Pulmonary artery endothelial cell (primary cell): ENCODE measurements at regions not wholly inside any gene's neighbourhood (a gene's known extent, or its start where the extent isn't known, plus 50 kb on each side); places are given as distances from the start of the nearest gene placed in this dataset.

Source experiments
- DNase-seq: peaks from one replicate; pipeline ENCODE4 v3.0.0-alpha.2; 2011; ENCODE audit warnings: low read depth, low spot score

GRCh38 chr2:172658945-172659344 is 76.7 kb upstream of the RAPGEF4 start:
- DNase-seq, result no peak

DNA sequence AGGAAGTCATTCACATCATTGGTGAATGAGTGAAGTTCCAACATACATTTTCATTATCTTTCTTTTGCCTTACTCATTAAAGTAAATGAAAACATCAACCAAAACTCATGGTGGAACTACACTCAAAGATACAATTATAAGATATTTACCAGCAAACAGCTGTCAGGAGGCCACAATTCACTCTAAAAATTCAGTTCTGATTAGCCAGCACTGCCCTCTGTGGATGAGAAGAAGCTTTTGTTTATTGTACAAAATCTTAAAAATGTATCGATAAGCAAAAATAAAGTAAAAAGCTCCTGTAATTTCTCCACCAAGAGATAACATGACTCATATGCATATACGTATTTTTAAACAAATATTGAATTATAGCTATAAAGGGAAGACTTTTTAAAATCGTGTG is 73.5 kb upstream of the RAPGEF4 start:
- DNase-seq, result no peak

DNA sequence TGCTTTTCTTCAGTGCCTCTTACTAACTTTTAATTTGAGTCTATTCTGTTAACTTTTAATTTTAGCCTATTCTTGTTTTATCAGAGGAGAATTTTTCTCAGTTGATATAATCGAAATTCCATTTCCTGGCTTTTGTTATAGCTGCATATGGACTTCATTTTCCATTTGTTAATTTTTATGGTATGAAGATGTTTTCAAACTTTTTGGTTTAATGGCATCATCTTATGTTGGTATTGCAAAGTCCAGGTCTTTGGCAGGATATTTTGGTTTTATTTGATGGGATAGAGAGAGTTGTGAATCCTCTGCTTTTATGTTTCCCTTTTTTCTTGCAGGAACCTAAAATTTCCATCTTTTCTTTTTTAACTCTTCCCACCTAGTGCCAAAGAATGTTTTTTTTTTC is 70.9 kb upstream of the RAPGEF4 start:
- no peak for DNase-seq

DNA sequence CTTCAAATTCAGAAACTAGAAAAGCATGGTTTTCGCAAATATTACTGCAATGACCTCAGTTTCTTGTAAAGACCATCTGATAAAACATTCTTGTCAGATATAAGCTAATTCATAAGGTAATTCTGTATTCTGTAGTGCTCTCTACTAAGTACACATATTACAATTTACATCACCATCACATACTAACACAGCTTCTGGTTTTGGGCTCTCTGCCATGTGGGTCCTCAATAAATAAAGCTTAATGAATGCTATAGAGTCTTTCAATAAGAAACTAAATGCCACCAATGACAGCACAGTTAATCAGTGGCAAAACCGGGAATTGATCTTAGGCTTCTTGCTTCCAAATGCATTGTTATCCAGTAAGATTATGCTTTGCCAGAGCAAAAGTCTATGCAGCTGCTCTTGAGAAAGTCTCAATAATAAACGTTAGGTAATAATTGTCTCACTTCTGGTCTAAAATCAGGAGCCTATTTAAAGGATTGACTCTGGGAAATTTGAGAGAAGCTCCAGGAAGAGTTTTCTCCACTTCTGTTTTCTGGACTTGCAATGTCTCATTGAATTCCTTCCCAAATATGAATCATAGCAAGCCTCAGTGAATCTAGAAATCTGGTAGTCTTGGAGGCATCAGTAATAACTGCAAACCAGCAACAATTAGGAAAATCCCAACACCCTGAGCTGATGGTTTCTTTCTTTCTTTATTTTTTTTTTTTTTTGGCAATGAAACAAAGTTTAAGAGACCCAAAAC is 67.9 kb upstream of the RAPGEF4 start:
- DNase-seq, result no peak

- DNase-seq, result no peak
These were observed 64.1 kb upstream of the RAPGEF4 start for GRCh38 chr2:172671501-172671900.

GRCh38 chr2:172672114-172672513 is 63.5 kb upstream of the RAPGEF4 start:
- DNase-seq, result no peak

DNA sequence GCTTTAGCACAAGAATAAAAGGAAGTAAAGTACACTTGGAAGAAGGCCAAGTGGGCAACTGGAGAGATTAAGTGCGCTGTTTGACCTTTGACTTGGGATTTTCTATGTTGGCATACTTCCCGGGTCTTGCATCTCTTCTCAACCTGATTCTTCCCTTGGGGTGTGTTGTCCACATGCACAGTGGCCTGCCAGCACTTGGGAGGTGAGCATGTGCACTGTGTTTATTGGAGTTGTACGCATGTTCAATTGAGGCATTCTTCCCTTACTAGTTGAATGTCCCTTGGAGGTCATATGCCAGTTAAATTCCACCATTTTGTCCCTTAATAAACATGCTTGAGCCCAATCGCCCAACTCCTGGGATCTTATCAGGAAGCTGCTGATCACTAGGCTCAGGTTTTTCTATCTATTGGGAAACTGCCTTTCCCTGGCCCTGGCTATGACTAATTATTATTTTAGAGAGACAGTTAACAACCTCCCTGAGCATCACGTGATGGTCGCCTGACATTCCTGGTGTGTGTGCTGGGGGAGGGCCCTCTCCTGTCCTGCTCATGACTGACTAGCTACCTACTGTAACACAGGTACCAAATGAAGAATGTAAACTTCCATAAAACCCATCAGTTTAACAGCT is 62.5 kb upstream of the RAPGEF4 start:
- DNase-seq, result no peak

GRCh38 chr2:172674034-172674967 is 61.3 kb upstream of the RAPGEF4 start:
- DNase-seq, result no peak

GRCh38 chr2:172674968-172675303 is 60.7 kb upstream of the RAPGEF4 start:
- no peak for DNase-seq

DNA sequence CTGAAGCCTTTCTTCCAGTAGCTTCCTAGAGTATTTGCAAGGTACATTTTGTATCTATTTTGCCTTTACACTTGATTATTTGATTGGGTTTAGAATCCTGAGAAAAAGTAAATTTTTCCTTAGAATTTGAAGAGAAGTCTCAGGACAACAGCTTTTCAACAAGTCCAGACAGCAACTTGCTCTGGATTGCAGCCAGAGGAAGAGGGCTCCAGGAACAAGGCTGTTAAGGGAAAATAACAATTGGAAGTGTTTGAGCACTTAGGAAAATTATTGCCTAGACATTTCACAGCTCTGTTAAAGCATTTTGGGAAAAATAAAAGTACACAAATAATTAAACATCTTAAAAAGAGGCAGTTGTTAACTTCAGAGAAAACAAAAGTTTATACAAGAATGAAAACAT is 58.3 kb upstream of the RAPGEF4 start:
- no peak for DNase-seq

GRCh38 chr2:172680436-172681068 is 55.1 kb upstream of the RAPGEF4 start:
- peak; percentile 62 for DNase-seq

GRCh38 chr2:172685467-172685866 is 50.2 kb upstream of the RAPGEF4 start:
- no peak for DNase-seq
